Kidney tubule cell (primary cell): ENCODE measurements at regions not wholly inside any gene's neighbourhood (a gene's known extent, or its start where the extent isn't known, plus 50 kb on each side); places are given as distances from the start of the nearest gene placed in this dataset.
"Not testable (repeated sequence)": the region's sequence is repeated elsewhere in the genome, so short reads cannot be mapped to it uniquely, and the experiment has no call there.

Source experiments
- DNase-seq: peaks from one replicate; pipeline ENCODE4 v3.0.0-alpha.2; 2018; ENCODE audit warnings: low spot score

- DNase-seq = no peak
Observed at GRCh38 chr2:65955259-65955658, 479.7 kb upstream of the MEIS1 start.

GRCh38 chr2:65952966-65953761 is 481.8 kb upstream of the MEIS1 start:
- DNase-seq = no peak

GRCh38 chr2:65944213-65944612 is 490.7 kb upstream of the MEIS1 start:
- DNase-seq = no peak

GRCh38 chr2:65943099-65943786 is 491.7 kb upstream of the MEIS1 start:
- no peak for DNase-seq

- no peak for DNase-seq
Observed at GRCh38 chr2:65940856-65941255, 494.1 kb upstream of the MEIS1 start.

GRCh38 chr2:65939687-65940086 is 495.2 kb upstream of the MEIS1 start:
- no peak for DNase-seq

GRCh38 chr2:65937379-65938160 is 497.4 kb upstream of the MEIS1 start:
- DNase-seq = no peak

- no peak for DNase-seq
Observed at GRCh38 chr2:65934992-65935629, 499.8 kb upstream of the MEIS1 start.

- no peak for DNase-seq
Observed at GRCh38 chr2:65932571-65932970, 500.2 kb upstream of the SPRED2 start.

- no peak for DNase-seq
Observed at GRCh38 chr2:65931056-65931455, 498.7 kb upstream of the SPRED2 start.

GRCh38 chr2:65930259-65930658 is 497.9 kb upstream of the SPRED2 start:
- DNase-seq = no peak

GRCh38 chr2:65929664-65930063 is 497.3 kb upstream of the SPRED2 start:
- not testable (repeated sequence) for DNase-seq

GRCh38 chr2:65922794-65923193 is 490.4 kb upstream of the SPRED2 start:
- DNase-seq = no peak

GRCh38 chr2:65922030-65922429 is 489.6 kb upstream of the SPRED2 start:
- DNase-seq = no peak

- DNase-seq = no peak
Observed at GRCh38 chr2:65921116-65921515, 488.7 kb upstream of the SPRED2 start.

GRCh38 chr2:65920659-65921058 is 488.3 kb upstream of the SPRED2 start:
- no peak for DNase-seq

GRCh38 chr2:65919550-65920188 is 487.3 kb upstream of the SPRED2 start:
- no peak for DNase-seq

GRCh38 chr2:65918760-65919187 is 486.4 kb upstream of the SPRED2 start:
- DNase-seq = no peak

GRCh38 chr2:65917986-65918385 is 485.6 kb upstream of the SPRED2 start:
- DNase-seq = no peak

GRCh38 chr2:65916785-65917295 is 484.4 kb upstream of the SPRED2 start:
- DNase-seq = no peak

GRCh38 chr2:65916177-65916576 is 483.8 kb upstream of the SPRED2 start:
- DNase-seq = no peak

GRCh38 chr2:65915273-65915672 is 482.9 kb upstream of the SPRED2 start:
- DNase-seq = no peak
